Left ventricle myocardium inferior (tissue), 1 donor: ENCODE measurements at regions not wholly inside any gene's neighbourhood (a gene's known extent, or its start where the extent isn't known, plus 50 kb on each side); places are given as distances from the start of the nearest gene placed in this dataset.

Source experiments
- DNase-seq: peaks from one replicate; pipeline ENCODE4 v3.0.0-alpha.2; 2020
- H3K27ac ChIP-seq: fragments of 200-600 bp; replicated peaks from 2 replicates; pipeline ENCODE4 v1.8.0; 2021
- H3K27me3 ChIP-seq: fragments of 200-600 bp; 2 replicates; pipeline ENCODE4 v1.8.0; 2021; ENCODE audit warnings: low read depth
- H3K36me3 ChIP-seq: fragments of 200-600 bp; 2 replicates; pipeline ENCODE4 v1.8.0; 2021
- H3K4me1 ChIP-seq: fragments of 200-600 bp; 2 replicates; pipeline ENCODE4 v1.8.0; 2021
- H3K4me3 ChIP-seq: fragments of 200-600 bp; 2 replicates; pipeline ENCODE4 v1.8.0; 2021; ENCODE audit warnings: mild to moderate bottlenecking, moderate library complexity
- H3K9me3 ChIP-seq: fragments of 200-600 bp; replicated peaks from 2 replicates; pipeline ENCODE4 v1.8.0; 2021
- CTCF ChIP-seq: fragments of 200-600 bp; IDR thresholded peaks from 2 replicates; pipeline ENCODE4 v1.8.0; 2021; ENCODE audit warnings: antibody characterized with exemption, mild to moderate bottlenecking, borderline replicate concordance
- intact Hi-C: fragments of 100-400 bp; cut with micrococcal nuclease; formaldehyde crosslinking; loops from one replicate; pipeline ENCODE4 v1.11.0; 2022
- donor health status: DM: no; HTN: yes; CAD: no; lungs with severe emphysema.

- intact Hi-C loops = no loop called here
- DNase-seq = no peak
- Histone ChIP-seq H3K4me1 (peaks cover 14% of the 10 kb centered on the region), H3K27ac (peak overlapping the region; percentile 66), H3K9me3 (no peaks in the 10 kb centered on the region), H3K27me3 (peaks cover 59% of the 10 kb centered on the region), H3K4me3 (no peak overlapping the region), H3K36me3 (no peaks in the 10 kb centered on the region)
- no peak for TF ChIP-seq CTCF
These were observed 62.5 kb upstream of the DLK1 start for GRCh38 chr14:100664231-100664630.

- peak; percentile 45 for DNase-seq
- Histone ChIP-seq H3K27ac (peak overlapping the region; percentile 66), H3K36me3 (no peaks in the 10 kb centered on the region), H3K27me3 (peaks cover 67% of the 10 kb centered on the region), H3K4me1 (peaks cover 21% of the 10 kb centered on the region), H3K9me3 (no peaks in the 10 kb centered on the region), H3K4me3 (no peak overlapping the region)
- intact Hi-C loops = no loop called here
- no peak for TF ChIP-seq CTCF
These were observed 61.7 kb upstream of the DLK1 start for GRCh38 chr14:100664841-100665510.

- Histone ChIP-seq H3K9me3 (no peaks in the 10 kb centered on the region), H3K27me3 (peaks cover 73% of the 10 kb centered on the region), H3K4me1 (peaks cover 22% of the 10 kb centered on the region), H3K27ac (peak overlapping the region; percentile 66), H3K36me3 (no peaks in the 10 kb centered on the region), H3K4me3 (no peak overlapping the region)
- no peak for DNase-seq
- TF ChIP-seq CTCF = no peak
- intact Hi-C loops = no loop called here
These were observed 61.1 kb upstream of the DLK1 start for GRCh38 chr14:100665511-100666032.

GRCh38 chr14:100666403-100666802, 60.3 kb upstream of the DLK1 start:
- peaks cover 81% of the 10 kb centered on the region for H3K27me3 ChIP-seq
- TF ChIP-seq CTCF = no peak

GRCh38 chr14:100666851-100667250, 59.8 kb upstream of the DLK1 start:
- H3K36me3 ChIP-seq = no peaks in the 10 kb centered on the region
- H3K4me3 ChIP-seq = no peak overlapping the region
- peaks cover 22% of the 10 kb centered on the region for H3K4me1 ChIP-seq
- H3K9me3 ChIP-seq = no peaks in the 10 kb centered on the region
- TF ChIP-seq CTCF = no peak
- intact Hi-C loops = no loop called here
- no peak overlapping the region for H3K27ac ChIP-seq
- peaks cover 85% of the 10 kb centered on the region for H3K27me3 ChIP-seq
- DNase-seq = no peak

More at GRCh38 chr14:100666403-100666802, 60.3 kb upstream of the DLK1 start:
- Histone ChIP-seq H3K4me3 (no peak overlapping the region), H3K4me1 (peaks cover 22% of the 10 kb centered on the region), H3K27ac (no peak overlapping the region), H3K9me3 (no peaks in the 10 kb centered on the region), H3K36me3 (no peaks in the 10 kb centered on the region)
- intact Hi-C loops = no loop called here
- DNase-seq = no peak
